Keratinocyte (primary cell): ENCODE measurements at regions not wholly inside any gene's neighbourhood (a gene's known extent, or its start where the extent isn't known, plus 50 kb on each side); places are given as distances from the start of the nearest gene placed in this dataset.

ENCODE experiments used
- DNase-seq: peaks from one replicate; pipeline ENCODE4 v3.0.0-alpha.2; 2011; ENCODE audit warnings: low read depth, missing footprints, low spot score
- FAIRE-seq: peaks from 2 replicates; lab custom pipeline; 2011; peaks lifted over from hg19 to GRCh38; lab: Jason Lieb, UNC
- H2AFZ ChIP-seq: 2 replicates; pipeline ENCODE4 v1.6.0; 2012; ENCODE audit warnings: low read length, control low read depth, inconsistent platforms; ENCODE audit not compliant: control insufficient read depth
- H3K27ac ChIP-seq: 2 replicates; pipeline ENCODE4 v1.5.1; 2011; ENCODE audit warnings: low read length; ENCODE audit not compliant: control insufficient read depth, insufficient read depth
- H3K27me3 ChIP-seq: 3 replicates; pipeline ENCODE4 v1.6.0; 2011; ENCODE audit warnings: low read length; ENCODE audit not compliant: control insufficient read depth, insufficient read depth; ENCODE audit errors: extremely low read depth
- H3K36me3 ChIP-seq, 2 experiments: 2 replicates in 1 of 2; 3 replicates in 1 of 2; pipeline ENCODE4 v1.5.1; 2011; ENCODE audit warnings: low read length in 2 of 2, mild to moderate bottlenecking in 1 of 2; ENCODE audit not compliant: control insufficient read depth in 2 of 2, insufficient read depth in 2 of 2; ENCODE audit errors: extremely low read depth in 1 of 2
- H3K4me1 ChIP-seq: 3 replicates; pipeline ENCODE4 v1.5.1; 2011; ENCODE audit warnings: low read length; ENCODE audit not compliant: control insufficient read depth, insufficient read depth; ENCODE audit errors: extremely low read depth
- H3K4me2 ChIP-seq: 3 replicates; pipeline ENCODE4 v1.6.0; 2011; ENCODE audit warnings: low read depth, low read length; ENCODE audit not compliant: control insufficient read depth, insufficient read depth; ENCODE audit errors: extremely low read depth
- H3K4me3 ChIP-seq, 3 experiments: fragments of 200-600 bp in 1 of 3; sonication (generic) in 1 of 3; 2 replicates in 2 of 3; 3 replicates in 1 of 3; pipeline ENCODE4 v1.5.1; 2011 to 2016; ENCODE audit warnings: low read length in 3 of 3, mild to moderate bottlenecking in 3 of 3, control low read depth in 2 of 3, inconsistent platforms in 1 of 3, low read depth in 1 of 3, mixed read lengths in 1 of 3, mixed run types in 1 of 3, moderate library complexity in 1 of 3; ENCODE audit not compliant: control insufficient read depth in 2 of 3, insufficient read depth in 2 of 3; ENCODE audit errors: extremely low read depth in 1 of 3
- H3K79me2 ChIP-seq: 2 replicates; pipeline ENCODE4 v1.6.0; 2012; ENCODE audit warnings: low read length; ENCODE audit not compliant: control insufficient read depth, insufficient read depth
- H3K9ac ChIP-seq: 3 replicates; pipeline ENCODE4 v1.6.0; 2011; ENCODE audit warnings: low read length; ENCODE audit not compliant: control insufficient read depth, insufficient read depth; ENCODE audit errors: extremely low read depth
- H3K9me1 ChIP-seq: 3 replicates; pipeline ENCODE4 v1.6.0; 2011; ENCODE audit warnings: low read length; ENCODE audit not compliant: control insufficient read depth, insufficient read depth; ENCODE audit errors: extremely low read depth
- H3K9me3 ChIP-seq: 2 replicates; pipeline ENCODE4 v1.5.1; 2012; ENCODE audit warnings: low read depth, low read length; ENCODE audit not compliant: control insufficient read depth
- H4K20me1 ChIP-seq: 3 replicates; pipeline ENCODE4 v1.6.0; 2011; ENCODE audit warnings: low read length; ENCODE audit not compliant: control insufficient read depth, insufficient read depth; ENCODE audit errors: extremely low read depth
- EZH2 ChIP-seq: IDR thresholded peaks from one replicate; pipeline ENCODE4 v1.6.1; 2012; ENCODE audit warnings: inconsistent platforms, mild to moderate bottlenecking, low read length, moderate library complexity
- dilution Hi-C: fragments of 300-500 bp; cut with MboI; formaldehyde crosslinking; loops from one replicate; pipeline ENCODE4 v1.7.0; 2020; ENCODE audit warnings: low sequenced_read_pairs; ENCODE audit not compliant: extremely low pct_ligation_motif_present
- TF ChIP-seq, protein P1 (sequence below), 3 experiments: IDR thresholded peaks in 1 of 3; conservative IDR thresholded peaks in 1 of 3; optimal IDR thresholded peaks in 1 of 3; 2 replicates in 2 of 3; 3 replicates in 1 of 3; pipeline versions ENCODE3 to v1.5.1; 2011; ENCODE audit warnings: low read length in 3 of 3, mild to moderate bottlenecking in 3 of 3, moderate library complexity in 2 of 3, control low read depth in 1 of 3, inconsistent platforms in 1 of 3; ENCODE audit not compliant: insufficient read depth in 2 of 3; ENCODE audit errors: extremely low read depth in 1 of 3

DNA sequence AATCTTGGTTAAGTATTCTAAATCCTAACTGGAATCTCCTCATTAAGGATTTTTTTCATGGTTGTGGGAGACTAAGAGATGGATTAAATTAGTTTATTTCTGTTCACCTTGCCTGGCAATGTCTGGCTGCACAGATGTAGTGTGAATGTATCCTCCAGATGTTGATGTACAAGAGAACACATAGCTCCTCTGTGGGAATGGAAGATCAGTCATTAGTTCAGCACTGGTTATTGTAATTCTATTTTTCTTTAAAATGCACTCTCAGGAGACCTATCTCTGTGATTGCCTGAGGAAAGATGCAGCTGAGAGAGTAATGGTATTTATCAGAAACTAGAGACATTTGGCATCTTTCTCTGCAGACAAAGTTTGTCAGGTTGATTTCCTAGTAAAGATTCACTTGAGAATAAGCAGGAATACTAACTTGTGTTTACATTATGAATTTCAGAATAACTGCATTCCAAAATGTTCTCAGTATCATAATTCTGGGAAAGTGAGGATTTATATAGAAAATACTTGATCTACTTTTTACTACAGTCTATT, 178.6 kb downstream of the GIPC2 start:
- Histone ChIP-seq H3K27ac (no peak overlapping the region), H3K9me1 (no peaks in the 10 kb centered on the region), H3K79me2 (no peaks in the 10 kb centered on the region), H3K4me3 (no peak overlapping the region), H3K27me3 (no peaks in the 10 kb centered on the region), H3K4me1 (no peaks in the 10 kb centered on the region), H3K9ac (no peak overlapping the region), H4K20me1 (no peaks in the 10 kb centered on the region), H3K4me2 (no peak overlapping the region), H2AFZ (no peak overlapping the region), H3K9me3 (peaks cover 4% of the 10 kb centered on the region), H3K36me3 (no peaks in the 10 kb centered on the region)
- dilution Hi-C loops = no loop called here
- no peak for DNase-seq
- FAIRE-seq = no peak
- TF ChIP-seq, protein P1, sequence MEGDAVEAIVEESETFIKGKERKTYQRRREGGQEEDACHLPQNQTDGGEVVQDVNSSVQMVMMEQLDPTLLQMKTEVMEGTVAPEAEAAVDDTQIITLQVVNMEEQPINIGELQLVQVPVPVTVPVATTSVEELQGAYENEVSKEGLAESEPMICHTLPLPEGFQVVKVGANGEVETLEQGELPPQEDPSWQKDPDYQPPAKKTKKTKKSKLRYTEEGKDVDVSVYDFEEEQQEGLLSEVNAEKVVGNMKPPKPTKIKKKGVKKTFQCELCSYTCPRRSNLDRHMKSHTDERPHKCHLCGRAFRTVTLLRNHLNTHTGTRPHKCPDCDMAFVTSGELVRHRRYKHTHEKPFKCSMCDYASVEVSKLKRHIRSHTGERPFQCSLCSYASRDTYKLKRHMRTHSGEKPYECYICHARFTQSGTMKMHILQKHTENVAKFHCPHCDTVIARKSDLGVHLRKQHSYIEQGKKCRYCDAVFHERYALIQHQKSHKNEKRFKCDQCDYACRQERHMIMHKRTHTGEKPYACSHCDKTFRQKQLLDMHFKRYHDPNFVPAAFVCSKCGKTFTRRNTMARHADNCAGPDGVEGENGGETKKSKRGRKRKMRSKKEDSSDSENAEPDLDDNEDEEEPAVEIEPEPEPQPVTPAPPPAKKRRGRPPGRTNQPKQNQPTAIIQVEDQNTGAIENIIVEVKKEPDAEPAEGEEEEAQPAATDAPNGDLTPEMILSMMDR (optimal IDR thresholded peaks at IDR 0.05 in 1 of 3, IDR thresholded peaks at IDR 0.05 in 1 of 3, conservative IDR thresholded peaks at IDR 0.05 in 1 of 3; ENCODE audit: extremely low read depth in 1 of 3, insufficient read depth in 2 of 3, low read length in 3 of 3) = no peak
- TF ChIP-seq EZH2 = no peak

DNA sequence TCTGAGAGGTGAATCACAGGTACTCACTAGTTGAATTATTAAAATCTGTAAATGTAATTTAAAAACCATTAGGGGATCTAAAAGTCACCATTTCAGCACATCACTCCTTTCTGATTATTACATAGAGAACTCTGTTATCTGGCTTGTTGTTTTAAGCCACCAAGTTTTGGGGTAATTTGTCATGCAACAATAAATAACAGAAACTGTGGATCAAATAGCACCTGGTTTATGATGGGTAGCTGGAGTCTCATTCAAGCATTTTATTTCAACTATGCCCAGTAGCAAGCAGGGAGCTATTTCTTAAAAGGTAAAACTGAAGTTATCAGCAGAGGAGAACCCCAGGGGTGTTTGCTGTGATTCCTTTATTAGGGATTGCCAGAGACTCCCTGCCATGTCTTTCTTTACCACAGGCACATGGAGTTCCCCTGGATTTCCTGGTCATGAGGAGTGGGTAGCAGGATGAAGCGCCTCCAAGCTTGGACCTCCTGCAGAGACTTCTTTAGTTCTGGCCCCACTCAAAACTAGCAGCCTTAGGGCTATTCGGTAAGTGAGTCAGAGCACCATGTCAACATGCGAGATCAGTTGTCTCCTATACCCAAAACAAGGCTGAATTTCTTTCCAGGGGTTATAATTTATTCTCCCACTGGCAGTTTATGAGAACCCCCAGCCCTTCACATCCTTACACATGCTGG, 179.2 kb downstream of the GIPC2 start:
- TF ChIP-seq, protein P1 (optimal IDR thresholded peaks at IDR 0.05 in 1 of 3, IDR thresholded peaks at IDR 0.05 in 1 of 3, conservative IDR thresholded peaks at IDR 0.05 in 1 of 3; ENCODE audit: extremely low read depth in 1 of 3, insufficient read depth in 2 of 3, low read length in 3 of 3) = no peak
- no peak for TF ChIP-seq EZH2
- no peak overlapping the region for H3K4me3 ChIP-seq
- no peaks in the 10 kb centered on the region for H3K36me3 ChIP-seq
- no peak overlapping the region for H2AFZ ChIP-seq
- H3K4me2 ChIP-seq = no peak overlapping the region
- dilution Hi-C loops = no loop called here
- DNase-seq = no peak
- no peak overlapping the region for H3K9ac ChIP-seq
- no peaks in the 10 kb centered on the region for H3K79me2 ChIP-seq
- no peaks in the 10 kb centered on the region for H3K4me1 ChIP-seq
- H3K27ac ChIP-seq = no peak overlapping the region
- no peak for FAIRE-seq
- H3K9me1 ChIP-seq = no peaks in the 10 kb centered on the region
- H4K20me1 ChIP-seq = no peaks in the 10 kb centered on the region
- peaks cover 4% of the 10 kb centered on the region for H3K9me3 ChIP-seq
- no peaks in the 10 kb centered on the region for H3K27me3 ChIP-seq
